Esophagus squamous epithelium (tissue), 5 donors: ENCODE measurements at regions not wholly inside any gene's neighbourhood (a gene's known extent, or its start where the extent isn't known, plus 50 kb on each side); places are given as distances from the start of the nearest gene placed in this dataset.
A peak's percentile ranks its signal among the peaks of the same experiment; 100 is the strongest.

ENCODE experiments used
- DNase-seq: peaks from one replicate; lab custom pipeline; 2025; lab: John Stamatoyannopoulos, UW
- H3K27ac ChIP-seq, 4 donors: fragments of 200-600 bp; sonication (generic); one replicate each; pipeline ENCODE4 v1.5.1; 2016 to 2019; ENCODE audit warnings: mild to moderate bottlenecking in 1 of 4
- H3K27me3 ChIP-seq, 4 donors: fragments of 200-600 bp; sonication (generic); 1 replicate in 3 of 4; 2 replicates in 1 of 4; pipeline versions ENCODE4 v1.5.1 to v1.6.0; 2017 to 2021; ENCODE audit warnings: antibody characterized with exemption in 1 of 4
- H3K36me3 ChIP-seq, 3 donors: fragments of 200-600 bp; sonication (generic); one replicate each; pipeline ENCODE4 v1.5.1; 2016 to 2019
- H3K4me1 ChIP-seq, 3 donors: fragments of 200-600 bp; sonication (generic); one replicate each; pipeline ENCODE4 v1.5.1; 2017 to 2019
- H3K4me3 ChIP-seq, 4 donors: fragments of 200-600 bp; sonication (generic); 1 replicate in 3 of 4; 2 replicates in 1 of 4; pipeline ENCODE4 v1.5.1; 2016 to 2019; ENCODE audit warnings: mild to moderate bottlenecking in 2 of 4, moderate library complexity in 1 of 4
- H3K9me3 ChIP-seq, 3 donors: fragments of 200-600 bp; sonication (generic); one replicate each; pipeline ENCODE4 v1.5.1; 2016 to 2019
- CTCF ChIP-seq, 6 experiments: fragments of 450-650 bp in 4 of 6; fragments of 200-600 bp in 2 of 6; sonication (generic) in 2 of 6; IDR thresholded peaks; one replicate each; pipeline ENCODE4 v1.5.1; 2016 to 2019; ENCODE audit warnings: antibody characterized with exemption in 6 of 6, mild to moderate bottlenecking in 4 of 6, moderate library complexity in 4 of 6
- POLR2A ChIP-seq, 4 donors: fragments of 450-650 bp; IDR thresholded peaks; one replicate each; pipeline ENCODE4 v1.6.1; 2017; ENCODE audit warnings: antibody characterized with exemption in 4 of 4, mild to moderate bottlenecking in 4 of 4, moderate library complexity in 3 of 4
- WGBS, 2 donors: methylation state at CpG; one replicate each; pipeline ENCODE4 v1.1.5; 2018; 5-methylcytosine and 5-hydroxymethylcytosine counted together
- intact Hi-C: fragments of 100-400 bp; cut with DNase I; formaldehyde crosslinking; loops from one replicate; pipeline ENCODE4 v1.15.0; 2022
- donor health status: DM: yes; HTN: yes; CAD: no.

- DNase-seq = no peak
- Histone ChIP-seq H3K4me1 (no peaks in the 10 kb centered on the region), H3K4me3 (no peak overlapping the region), H3K36me3 (no peaks in the 10 kb centered on the region), H3K9me3 (no peaks in the 10 kb centered on the region), H3K27me3 (peaks cover 0 to 33% (median 0%) of the 10 kb centered on the region in 4 donors), H3K27ac (no peak overlapping the region)
- no peak for TF ChIP-seq CTCF (IDR thresholded peaks at IDR 0.05)
- WGBS, 2 donors = 77 to 84% methylated on average over 3 of the region's 3 CpGs
- intact Hi-C loops = no loop called here
Observed at GRCh38 chr1:29916656-29917369, 680.5 kb downstream of the PTPRU start.

- intact Hi-C loops = no loop called here
- no peaks in the 10 kb centered on the region for H3K36me3 ChIP-seq
- no peak overlapping the region for H3K27ac ChIP-seq
- H3K9me3 ChIP-seq = no peaks in the 10 kb centered on the region
- 0 to 10% methylated on average over 1 of the region's 1 CpG for WGBS, 2 donors
- H3K4me1 ChIP-seq = no peaks in the 10 kb centered on the region
- no peak for TF ChIP-seq POLR2A (IDR thresholded peaks at IDR 0.05)
- no peak for TF ChIP-seq CTCF (IDR thresholded peaks at IDR 0.05)
- no peak overlapping the region for H3K4me3 ChIP-seq
- peaks cover 0 to 43% (median 0%) of the 10 kb centered on the region in 4 donors for H3K27me3 ChIP-seq
- DNase-seq = no peak
Observed at GRCh38 chr1:29914936-29915335, 678.6 kb downstream of the PTPRU start.

GRCh38 chr1:29912425-29912824 is 676.1 kb downstream of the PTPRU start:
- Histone ChIP-seq H3K9me3 (no peaks in the 10 kb centered on the region), H3K27me3 (peaks cover 0 to 51% (median 0%) of the 10 kb centered on the region in 4 donors), H3K4me1 (no peaks in the 10 kb centered on the region), H3K36me3 (no peaks in the 10 kb centered on the region), H3K4me3 (no peak overlapping the region), H3K27ac (no peak overlapping the region)
- 31 to 71% methylated on average over 1 of the region's 1 CpG for WGBS, 2 donors
- TF ChIP-seq POLR2A (IDR thresholded peaks at IDR 0.05) (no peak), CTCF (IDR thresholded peaks at IDR 0.05) (peak in 1 of 6 experiments; percentile 30)
- no peak for DNase-seq
- intact Hi-C loops = no loop called here

GRCh38 chr1:29909962-29910361 is 673.6 kb downstream of the PTPRU start:
- no peaks in the 10 kb centered on the region for H3K4me1 ChIP-seq
- H3K9me3 ChIP-seq = no peaks in the 10 kb centered on the region
- WGBS, 2 donors = 41 to 43% methylated on average over 6 to 7 of the region's 7 CpGs
- TF ChIP-seq CTCF (IDR thresholded peaks at IDR 0.05) (no peak), POLR2A (IDR thresholded peaks at IDR 0.05) (no peak)
- H3K27ac ChIP-seq = no peak overlapping the region
- H3K4me3 ChIP-seq = no peak overlapping the region
- H3K36me3 ChIP-seq = no peaks in the 10 kb centered on the region
- peaks cover 0 to 51% (median 0%) of the 10 kb centered on the region in 4 donors for H3K27me3 ChIP-seq
- intact Hi-C loops = no loop called here
- DNase-seq = no peak

- no peaks in the 10 kb centered on the region for H3K4me1 ChIP-seq
- no peak overlapping the region for H3K4me3 ChIP-seq
- peaks cover 0 to 47% (median 0%) of the 10 kb centered on the region in 4 donors for H3K27me3 ChIP-seq
- no peak for TF ChIP-seq POLR2A (IDR thresholded peaks at IDR 0.05)
- no peak for TF ChIP-seq CTCF (IDR thresholded peaks at IDR 0.05)
- H3K27ac ChIP-seq = no peak overlapping the region
- DNase-seq = no peak
- WGBS, 2 donors = 68 to 74% methylated on average over 7 of the region's 7 CpGs
- no peaks in the 10 kb centered on the region for H3K9me3 ChIP-seq
- intact Hi-C loops = no loop called here
- H3K36me3 ChIP-seq = no peaks in the 10 kb centered on the region
Observed at GRCh38 chr1:29907596-29907995, 671.3 kb downstream of the PTPRU start.
